ENCODE measurements at regions not wholly inside any gene's neighbourhood (a gene's known extent, or its start where the extent isn't known, plus 50 kb on each side); places are given as distances from the start of the nearest gene placed in this dataset.
"Not testable (repeated sequence)": the region's sequence is repeated elsewhere in the genome, so short reads cannot be mapped to it uniquely, and the experiment has no call there.

GRCh38 chr10:46095943-46096342 is 49.9 kb upstream of the MSMB start:
- not testable (repeated sequence) for DNase-seq

GRCh38 chr10:46096446-46096845 is 50.4 kb upstream of the MSMB start:
- DNase-seq: no peak

GRCh38 chr10:46096909-46097575 is 51.0 kb upstream of the MSMB start:
- no peak for DNase-seq

- DNase-seq: no peak
These were observed 51.7 kb upstream of the MSMB start for GRCh38 chr10:46097576-46098317.

GRCh38 chr10:46098386-46098785 is 52.3 kb upstream of the MSMB start:
- no peak for DNase-seq

GRCh38 chr10:46098925-46099324 is 52.9 kb upstream of the MSMB start:
- DNase-seq: not testable (repeated sequence)

- no peak for DNase-seq
These were observed 58.1 kb upstream of the MSMB start for GRCh38 chr10:46104071-46104585.

GRCh38 chr10:46105416-46105815 is 59.3 kb upstream of the MSMB start:
- DNase-seq: not testable (repeated sequence)

GRCh38 chr10:46105856-46106409 is 59.9 kb upstream of the MSMB start:
- DNase-seq: peak; percentile 48

- DNase-seq: peak; percentile 64
These were observed 60.6 kb upstream of the MSMB start for GRCh38 chr10:46106410-46107255.

GRCh38 chr10:46108158-46108499 is 62.1 kb upstream of the MSMB start:
- not testable (repeated sequence) for DNase-seq

- DNase-seq: not testable (repeated sequence)
These were observed 108.2 kb upstream of the MSMB start for GRCh38 chr10:46154271-46154670.

GRCh38 chr10:46154683-46155082 is 108.6 kb upstream of the MSMB start:
- not testable (repeated sequence) for DNase-seq

GRCh38 chr10:46156866-46157265 is 110.8 kb upstream of the MSMB start:
- not testable (repeated sequence) for DNase-seq

- no peak for DNase-seq
These were observed 117.1 kb upstream of the ANTXRL start for GRCh38 chr10:46169736-46170135.

- DNase-seq: no peak
These were observed 116.0 kb upstream of the ANTXRL start for GRCh38 chr10:46170789-46171188.

- DNase-seq: no peak
These were observed 115.1 kb upstream of the ANTXRL start for GRCh38 chr10:46171661-46172060.

- DNase-seq: no peak
These were observed 111.5 kb upstream of the ANTXRL start for GRCh38 chr10:46175296-46175695.

GRCh38 chr10:46175831-46176230 is 111.0 kb upstream of the ANTXRL start:
- no peak for DNase-seq

GRCh38 chr10:46187431-46187830 is 99.4 kb upstream of the ANTXRL start:
- DNase-seq: not testable (repeated sequence)

- no peak for DNase-seq
These were observed 89.7 kb upstream of the ANTXRL start for GRCh38 chr10:46197050-46197449.

GRCh38 chr10:46198516-46198915 is 88.3 kb upstream of the ANTXRL start:
- DNase-seq: no peak

GRCh38 chr10:46202405-46202804 is 84.4 kb upstream of the ANTXRL start:
- DNase-seq: not testable (repeated sequence)

All from stimulated activated CD8-positive, alpha-beta memory T cell treated with anti-CD3 and anti-CD28 coated beads, Interleukin-4, amount 100 ng/mL, for 48 hours (primary cell).